ENCODE measurements at regions not wholly inside any gene's neighbourhood (a gene's known extent, or its start where the extent isn't known, plus 50 kb on each side); places are given as distances from the start of the nearest gene placed in this dataset.

DNA sequence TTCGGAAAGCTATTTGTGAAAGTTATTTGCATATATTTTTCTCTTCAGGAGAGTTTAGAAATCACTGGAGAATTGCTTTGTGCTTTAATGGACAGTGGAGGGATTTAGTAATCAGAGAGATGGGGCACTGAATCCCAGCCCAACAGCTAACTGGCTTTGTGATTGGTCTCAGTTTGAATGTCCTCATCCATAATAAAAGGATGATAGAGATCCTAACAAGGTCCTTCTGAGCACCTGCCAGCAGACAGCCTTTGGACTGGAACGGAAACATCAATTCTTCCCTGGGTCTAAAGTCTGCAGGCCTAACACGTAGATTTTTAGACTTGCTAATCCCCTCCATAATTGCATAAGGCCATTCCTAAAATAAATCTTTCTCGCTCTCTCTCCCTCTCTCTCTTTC is 112.0 kb upstream of the ADAMTS5 start:
- TF ChIP-seq CTCF (IDR thresholded peaks at IDR 0.05; ENCODE audit: borderline replicate concordance, extremely low read depth, low read length, poor library complexity, severe bottlenecking) (no peak), EZH2 (IDR thresholded peaks at IDR 0.05; ENCODE audit: borderline replicate concordance, low read depth, low read length, severe bottlenecking) (no peak)
